ENCODE measurements at regions not wholly inside any gene's neighbourhood (a gene's known extent, or its start where the extent isn't known, plus 50 kb on each side); places are given as distances from the start of the nearest gene placed in this dataset.

DNA sequence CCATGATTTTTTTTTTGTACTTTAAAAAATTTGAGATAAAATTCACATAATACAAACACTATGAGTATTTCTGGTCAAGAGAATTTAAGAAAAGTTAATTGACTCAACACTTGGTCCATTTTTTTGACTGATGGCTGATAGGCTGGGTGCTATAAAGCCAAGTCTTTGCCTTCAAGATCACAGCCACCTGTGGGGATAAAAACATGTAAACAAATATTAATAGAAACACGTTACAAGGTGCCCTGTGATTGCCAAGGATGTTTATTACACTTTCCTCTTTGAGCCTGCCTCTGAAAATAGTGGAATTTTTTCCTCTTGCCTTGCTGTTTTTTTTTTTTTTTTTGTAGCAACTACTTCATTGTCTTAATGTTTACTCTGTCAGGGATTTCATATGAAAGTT lies 63.3 kb downstream of the FHIP1A start:
- no peak for TF ChIP-seq CBX5 (IDR thresholded peaks at IDR 0.05; ENCODE audit: low read depth)
- no peak for TF ChIP-seq ETV6 (conservative IDR thresholded peaks at IDR 0.05 in 1 of 2, IDR thresholded peaks at IDR 0.05 in 1 of 2; ENCODE audit: borderline replicate concordance in 1 of 2, low read depth in 1 of 2)
- TF ChIP-seq NFYB (IDR thresholded peaks at IDR 0.05; ENCODE audit: insufficient read depth, low read depth, low read length): no peak
- TF ChIP-seq, protein P1, sequence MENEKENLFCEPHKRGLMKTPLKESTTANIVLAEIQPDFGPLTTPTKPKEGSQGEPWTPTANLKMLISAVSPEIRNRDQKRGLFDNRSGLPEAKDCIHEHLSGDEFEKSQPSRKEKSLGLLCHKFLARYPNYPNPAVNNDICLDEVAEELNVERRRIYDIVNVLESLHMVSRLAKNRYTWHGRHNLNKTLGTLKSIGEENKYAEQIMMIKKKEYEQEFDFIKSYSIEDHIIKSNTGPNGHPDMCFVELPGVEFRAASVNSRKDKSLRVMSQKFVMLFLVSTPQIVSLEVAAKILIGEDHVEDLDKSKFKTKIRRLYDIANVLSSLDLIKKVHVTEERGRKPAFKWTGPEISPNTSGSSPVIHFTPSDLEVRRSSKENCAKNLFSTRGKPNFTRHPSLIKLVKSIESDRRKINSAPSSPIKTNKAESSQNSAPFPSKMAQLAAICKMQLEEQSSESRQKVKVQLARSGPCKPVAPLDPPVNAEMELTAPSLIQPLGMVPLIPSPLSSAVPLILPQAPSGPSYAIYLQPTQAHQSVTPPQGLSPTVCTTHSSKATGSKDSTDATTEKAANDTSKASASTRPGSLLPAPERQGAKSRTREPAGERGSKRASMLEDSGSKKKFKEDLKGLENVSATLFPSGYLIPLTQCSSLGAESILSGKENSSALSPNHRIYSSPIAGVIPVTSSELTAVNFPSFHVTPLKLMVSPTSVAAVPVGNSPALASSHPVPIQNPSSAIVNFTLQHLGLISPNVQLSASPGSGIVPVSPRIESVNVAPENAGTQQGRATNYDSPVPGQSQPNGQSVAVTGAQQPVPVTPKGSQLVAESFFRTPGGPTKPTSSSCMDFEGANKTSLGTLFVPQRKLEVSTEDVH (IDR thresholded peaks at IDR 0.05; ENCODE audit: low read depth, partially characterized antibody): no peak
- TF ChIP-seq, protein P2, sequence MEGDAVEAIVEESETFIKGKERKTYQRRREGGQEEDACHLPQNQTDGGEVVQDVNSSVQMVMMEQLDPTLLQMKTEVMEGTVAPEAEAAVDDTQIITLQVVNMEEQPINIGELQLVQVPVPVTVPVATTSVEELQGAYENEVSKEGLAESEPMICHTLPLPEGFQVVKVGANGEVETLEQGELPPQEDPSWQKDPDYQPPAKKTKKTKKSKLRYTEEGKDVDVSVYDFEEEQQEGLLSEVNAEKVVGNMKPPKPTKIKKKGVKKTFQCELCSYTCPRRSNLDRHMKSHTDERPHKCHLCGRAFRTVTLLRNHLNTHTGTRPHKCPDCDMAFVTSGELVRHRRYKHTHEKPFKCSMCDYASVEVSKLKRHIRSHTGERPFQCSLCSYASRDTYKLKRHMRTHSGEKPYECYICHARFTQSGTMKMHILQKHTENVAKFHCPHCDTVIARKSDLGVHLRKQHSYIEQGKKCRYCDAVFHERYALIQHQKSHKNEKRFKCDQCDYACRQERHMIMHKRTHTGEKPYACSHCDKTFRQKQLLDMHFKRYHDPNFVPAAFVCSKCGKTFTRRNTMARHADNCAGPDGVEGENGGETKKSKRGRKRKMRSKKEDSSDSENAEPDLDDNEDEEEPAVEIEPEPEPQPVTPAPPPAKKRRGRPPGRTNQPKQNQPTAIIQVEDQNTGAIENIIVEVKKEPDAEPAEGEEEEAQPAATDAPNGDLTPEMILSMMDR (IDR thresholded peaks at IDR 0.05 in 2 of 3, conservative IDR thresholded peaks at IDR 0.05 in 1 of 3; ENCODE audit: control insufficient read depth in 2 of 3, extremely low read depth in 1 of 3, insufficient read depth in 1 of 3, low read depth in 3 of 3, low read length in 3 of 3): no peak
- no peak for TF ChIP-seq EP300 (IDR thresholded peaks at IDR 0.05; ENCODE audit: borderline replicate concordance in 1 of 2, control insufficient read depth in 1 of 2, low read depth in 2 of 2, low read length in 2 of 2)
- no peak for TF ChIP-seq TAF1 (IDR thresholded peaks at IDR 0.05; ENCODE audit: borderline replicate concordance, low read depth, low read length)
- no peak for TF ChIP-seq FOXM1 (IDR thresholded peaks at IDR 0.05; ENCODE audit: low read depth, low read length)
- TF ChIP-seq BRCA1 (IDR thresholded peaks at IDR 0.05; ENCODE audit: low read depth, low read length): no peak
- TF ChIP-seq TCF3 (IDR thresholded peaks at IDR 0.05; ENCODE audit: borderline replicate concordance, insufficient read depth, low read depth, low read length): no peak
- no peak for TF ChIP-seq PAX8 (IDR thresholded peaks at IDR 0.05)
